MM.1S (cell line): ENCODE measurements at regions not wholly inside any gene's neighbourhood (a gene's known extent, or its start where the extent isn't known, plus 50 kb on each side); places are given as distances from the start of the nearest gene placed in this dataset.

Experiments
- CTCF ChIP-seq: fragments of 300-600 bp; sonication (generic); IDR thresholded peaks from 2 replicates; pipeline ENCODE4 v1.5.1; 2016; ENCODE audit warnings: antibody characterized with exemption, low read length, mixed read lengths
- EZH2 ChIP-seq: fragments of 300-600 bp; sonication (generic); optimal IDR thresholded peaks from 2 replicates; pipeline ENCODE3; 2017; ENCODE audit warnings: low read depth, mild to moderate bottlenecking, antibody characterized with exemption, low read length, mixed read lengths

- TF ChIP-seq CTCF (no peak), EZH2 (no peak)
Measured at GRCh38 chr3:187997490-187997889, 156.5 kb upstream of the LPP start.
